Endodermal cell (in vitro differentiated cells): ENCODE measurements at regions not wholly inside any gene's neighbourhood (a gene's known extent, or its start where the extent isn't known, plus 50 kb on each side); places are given as distances from the start of the nearest gene placed in this dataset.

Experiments used
- DNase-seq: peaks from one replicate; pipeline ENCODE4 v3.0.0-alpha.2; 2017
- H3K27ac ChIP-seq: 2 replicates; pipeline ENCODE4 v1.5.1; 2013; ENCODE audit warnings: mild to moderate bottlenecking, low read depth, low read length, moderate library complexity
- H3K27me3 ChIP-seq: 2 replicates; pipeline ENCODE4 v1.6.1; 2013; ENCODE audit warnings: mild to moderate bottlenecking, low read length, moderate library complexity; ENCODE audit not compliant: insufficient read depth, control insufficient read depth, poor library complexity, severe bottlenecking
- H3K36me3 ChIP-seq: 2 replicates; pipeline ENCODE4 v1.7.0; 2013; ENCODE audit warnings: mild to moderate bottlenecking, low read length, moderate library complexity; ENCODE audit not compliant: control insufficient read depth, insufficient read depth
- H3K4me1 ChIP-seq: one replicate; pipeline ENCODE4 v1.7.0; 2013; ENCODE audit warnings: low read length; ENCODE audit not compliant: control insufficient read depth, insufficient read depth
- H3K4me3 ChIP-seq: 2 replicates; pipeline ENCODE4 v1.5.1; 2013; ENCODE audit warnings: mild to moderate bottlenecking, low read length, moderate library complexity
- H3K9ac ChIP-seq: 2 replicates; pipeline ENCODE4 v1.6.1; 2013; ENCODE audit warnings: mild to moderate bottlenecking, low read length, moderate library complexity; ENCODE audit not compliant: poor library complexity, severe bottlenecking; ENCODE audit errors: extremely low read depth
- H3K9me3 ChIP-seq: 2 replicates; pipeline ENCODE4 v1.6.1; 2013; ENCODE audit warnings: mild to moderate bottlenecking, low read length, moderate library complexity; ENCODE audit not compliant: control insufficient read depth
- H3K27ac Mint-ChIP-seq: 2 replicates; pipeline ENCODE4 v1.8.0; 2020; ENCODE audit warnings: mixed read lengths
- H3K27me3 Mint-ChIP-seq: 2 replicates; pipeline ENCODE4 v1.8.0; 2021; ENCODE audit warnings: mild to moderate bottlenecking, mixed read lengths; ENCODE audit not compliant: insufficient read depth
- H3K36me3 Mint-ChIP-seq: 2 replicates; pipeline ENCODE4 v1.8.0; 2020; ENCODE audit warnings: low read depth, mixed read lengths
- H3K4me1 Mint-ChIP-seq: 2 replicates; pipeline ENCODE4 v1.8.0; 2020; ENCODE audit warnings: mixed read lengths
- H3K4me3 Mint-ChIP-seq: 2 replicates; pipeline ENCODE4 v1.8.0; 2020; ENCODE audit warnings: mild to moderate bottlenecking, moderate library complexity, mixed read lengths
- H3K9me3 Mint-ChIP-seq: 2 replicates; pipeline ENCODE4 v1.8.0; 2020; ENCODE audit warnings: mild to moderate bottlenecking, mixed read lengths
- WGBS, 2 experiments: methylation state at CpG; one replicate each; pipeline versions ENCODE4 v1.1.5 to v1.1.7; 2013; ENCODE audit warnings: missing lambda C conversion rate in 2 of 2, mixed read lengths in 1 of 2; ENCODE audit not compliant: insufficient coverage in 1 of 2, insufficient read length in 1 of 2; 5-methylcytosine and 5-hydroxymethylcytosine counted together
- TF ChIP-seq, protein P1 (sequence below): fragments of 200-600 bp; sonication (generic); conservative IDR thresholded peaks from 2 replicates; pipeline ENCODE4 v1.5.0; 2021; ENCODE audit warnings: antibody characterized with exemption, mild to moderate bottlenecking

DNA sequence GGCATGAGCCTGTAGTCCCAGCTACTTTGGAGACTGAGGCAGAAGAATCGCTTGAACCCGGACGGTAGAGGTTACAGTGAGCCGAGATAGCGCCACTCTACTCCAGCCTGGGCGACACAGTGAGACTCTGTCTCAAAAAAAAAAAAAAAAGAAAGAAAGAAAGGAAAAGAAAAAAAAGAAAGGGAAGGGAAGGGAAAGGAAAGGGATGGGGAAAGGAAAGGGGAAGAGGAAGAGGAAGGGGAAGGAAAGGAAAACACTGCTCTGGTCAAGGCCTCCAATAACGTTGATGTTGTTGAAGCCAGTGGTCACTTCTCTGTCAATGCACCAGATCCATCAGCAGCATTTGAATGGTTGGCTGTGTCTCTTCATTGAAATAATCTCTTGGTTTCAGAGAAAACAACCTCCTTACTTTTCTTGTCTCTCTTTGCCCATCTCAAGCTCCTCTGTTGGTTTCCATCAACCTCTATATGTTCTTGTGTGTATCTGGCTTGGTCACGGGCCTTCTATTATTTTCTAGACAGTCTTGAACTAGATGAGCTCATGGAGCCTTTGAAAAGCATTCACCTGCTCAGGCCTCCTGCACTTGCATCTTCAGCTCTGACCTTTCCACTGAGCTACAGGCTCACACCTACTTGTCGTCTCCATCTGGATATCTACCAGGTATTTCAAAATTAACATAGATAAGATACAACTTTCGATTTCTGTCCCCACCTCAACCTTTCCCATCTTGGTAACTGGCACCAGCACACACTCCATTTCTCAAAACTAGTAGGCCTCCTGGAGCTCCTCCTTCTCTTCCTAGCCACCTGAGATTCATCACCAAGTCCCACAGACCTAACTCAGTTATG, 69.4 kb upstream of the LAPTM4A start:
- no peaks in the 10 kb centered on the region for H3K36me3 Mint-ChIP-seq
- DNase-seq = no peak

DNA sequence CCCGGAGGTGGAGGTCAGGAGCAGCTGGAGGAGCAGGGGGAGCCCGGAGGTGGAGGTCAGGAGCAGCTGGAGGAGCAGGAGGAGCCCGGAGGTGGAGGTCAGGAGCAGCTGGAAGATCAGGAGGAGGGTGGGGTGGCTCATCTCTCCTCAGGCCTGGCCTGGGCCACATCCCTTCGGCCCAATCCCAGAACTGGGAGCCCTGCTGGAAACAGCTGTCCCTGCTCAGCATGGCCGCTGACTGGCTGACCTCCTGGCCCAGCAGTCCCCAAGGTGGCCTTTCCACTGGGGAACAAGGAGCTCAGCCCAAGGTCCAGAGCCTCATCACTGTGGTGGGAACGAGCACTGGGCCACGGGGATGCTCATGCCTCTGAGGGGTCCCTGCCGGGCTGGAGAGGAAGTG, 66.6 kb upstream of the LAPTM4A start:
- 76 to 91% methylated on average over 3 to 8 of the region's 8 CpGs for WGBS, 2 experiments
- TF ChIP-seq, protein P1, sequence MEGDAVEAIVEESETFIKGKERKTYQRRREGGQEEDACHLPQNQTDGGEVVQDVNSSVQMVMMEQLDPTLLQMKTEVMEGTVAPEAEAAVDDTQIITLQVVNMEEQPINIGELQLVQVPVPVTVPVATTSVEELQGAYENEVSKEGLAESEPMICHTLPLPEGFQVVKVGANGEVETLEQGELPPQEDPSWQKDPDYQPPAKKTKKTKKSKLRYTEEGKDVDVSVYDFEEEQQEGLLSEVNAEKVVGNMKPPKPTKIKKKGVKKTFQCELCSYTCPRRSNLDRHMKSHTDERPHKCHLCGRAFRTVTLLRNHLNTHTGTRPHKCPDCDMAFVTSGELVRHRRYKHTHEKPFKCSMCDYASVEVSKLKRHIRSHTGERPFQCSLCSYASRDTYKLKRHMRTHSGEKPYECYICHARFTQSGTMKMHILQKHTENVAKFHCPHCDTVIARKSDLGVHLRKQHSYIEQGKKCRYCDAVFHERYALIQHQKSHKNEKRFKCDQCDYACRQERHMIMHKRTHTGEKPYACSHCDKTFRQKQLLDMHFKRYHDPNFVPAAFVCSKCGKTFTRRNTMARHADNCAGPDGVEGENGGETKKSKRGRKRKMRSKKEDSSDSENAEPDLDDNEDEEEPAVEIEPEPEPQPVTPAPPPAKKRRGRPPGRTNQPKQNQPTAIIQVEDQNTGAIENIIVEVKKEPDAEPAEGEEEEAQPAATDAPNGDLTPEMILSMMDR = no peak
- no peak for DNase-seq
- Histone ChIP-seq H3K36me3 (no peaks in the 10 kb centered on the region), H3K9ac (no peak overlapping the region), H3K27ac (no peak overlapping the region), H3K4me3 (no peak overlapping the region), H3K4me1 (peaks cover 5% of the 10 kb centered on the region), H3K9me3 (no peaks in the 10 kb centered on the region), H3K27me3 (peaks cover 52% of the 10 kb centered on the region)
- H3K4me3 Mint-ChIP-seq = no peak overlapping the region
- no peaks in the 10 kb centered on the region for H3K36me3 Mint-ChIP-seq
- H3K4me1 Mint-ChIP-seq = peaks cover 16% of the 10 kb centered on the region
- no peak overlapping the region for H3K27ac Mint-ChIP-seq
- H3K27me3 Mint-ChIP-seq = peaks cover 45% of the 10 kb centered on the region
- H3K9me3 Mint-ChIP-seq = no peaks in the 10 kb centered on the region

More for the DNA sequence above, 69.4 kb upstream of the LAPTM4A start:
- no peak overlapping the region for H3K9ac ChIP-seq
- peaks cover 44% of the 10 kb centered on the region for H3K27me3 ChIP-seq
- no peaks in the 10 kb centered on the region for H3K9me3 ChIP-seq
- TF ChIP-seq, protein P1 = no peak
- no peak overlapping the region for H3K4me3 Mint-ChIP-seq
- H3K9me3 Mint-ChIP-seq = no peaks in the 10 kb centered on the region
- 87 to 91% methylated on average over 7 to 10 of the region's 10 CpGs for WGBS, 2 experiments
- peaks cover 12% of the 10 kb centered on the region for H3K4me1 Mint-ChIP-seq
- H3K4me1 ChIP-seq = peaks cover under 1% of the 10 kb centered on the region
- H3K4me3 ChIP-seq = no peak overlapping the region
- no peak overlapping the region for H3K27ac Mint-ChIP-seq
- peaks cover 32% of the 10 kb centered on the region for H3K27me3 Mint-ChIP-seq
- no peaks in the 10 kb centered on the region for H3K36me3 ChIP-seq
- no peak overlapping the region for H3K27ac ChIP-seq

DNA sequence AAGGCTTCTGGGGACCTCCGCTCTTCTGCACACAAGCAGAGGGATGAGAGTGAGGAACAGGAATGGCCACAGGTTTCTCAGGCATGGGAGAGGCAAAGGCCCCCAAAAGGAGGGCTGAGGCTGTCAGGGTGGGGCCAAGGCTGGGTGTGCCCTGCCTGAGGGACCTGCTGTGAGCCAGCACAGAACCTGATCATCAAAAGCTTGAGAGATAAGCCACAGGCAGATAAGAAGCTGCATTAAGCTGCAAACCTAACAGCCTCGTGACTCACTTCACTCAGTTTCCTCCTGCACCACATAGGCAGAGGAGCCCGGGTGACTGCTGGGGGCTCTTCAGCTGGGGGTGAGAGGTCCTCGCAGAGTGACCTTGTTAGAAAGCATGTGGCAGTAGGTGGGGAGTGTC, 64.5 kb upstream of the LAPTM4A start:
- H3K36me3 ChIP-seq = no peaks in the 10 kb centered on the region
- peaks cover 39% of the 10 kb centered on the region for H3K27me3 ChIP-seq
- H3K4me3 Mint-ChIP-seq = no peak overlapping the region
- TF ChIP-seq, protein P1 = no peak
- no peak overlapping the region for H3K27ac ChIP-seq
- H3K9me3 ChIP-seq = no peaks in the 10 kb centered on the region
- peaks cover 12% of the 10 kb centered on the region for H3K4me1 Mint-ChIP-seq
- no peaks in the 10 kb centered on the region for H3K36me3 Mint-ChIP-seq
- 65 to 70% methylated on average over 3 to 4 of the region's 4 CpGs for WGBS, 2 experiments
- H3K9ac ChIP-seq = no peak overlapping the region
- H3K27me3 Mint-ChIP-seq = peaks cover 35% of the 10 kb centered on the region
- no peak overlapping the region for H3K27ac Mint-ChIP-seq
- H3K9me3 Mint-ChIP-seq = no peaks in the 10 kb centered on the region
- H3K4me3 ChIP-seq = no peak overlapping the region
- peaks cover 5% of the 10 kb centered on the region for H3K4me1 ChIP-seq
- no peak for DNase-seq
